Sigmoid colon (tissue), 6 donors: ENCODE measurements at regions not wholly inside any gene's neighbourhood (a gene's known extent, or its start where the extent isn't known, plus 50 kb on each side); places are given as distances from the start of the nearest gene placed in this dataset.

Experiments used
- DNase-seq: peaks from one replicate; pipeline ENCODE4 v3.0.0-alpha.2; 2019
- H3K27ac ChIP-seq, 4 donors: fragments of 200-600 bp; sonication (generic); one replicate each; pipeline ENCODE4 v1.5.1; 2016 to 2019; ENCODE audit warnings: mild to moderate bottlenecking in 1 of 4
- H3K27me3 ChIP-seq, 3 donors: fragments of 200-600 bp; sonication (generic); one replicate each; pipeline ENCODE4 v1.5.1; 2019; ENCODE audit warnings: mild to moderate bottlenecking in 1 of 3
- H3K36me3 ChIP-seq, 4 donors: fragments of 200-600 bp; sonication (generic); one replicate each; pipeline ENCODE4 v1.5.1; 2016 to 2019
- H3K4me1 ChIP-seq, 4 donors: fragments of 200-600 bp; sonication (generic); one replicate each; pipeline ENCODE4 v1.5.1; 2017 to 2019
- H3K4me3 ChIP-seq, 4 donors: fragments of 200-600 bp; sonication (generic); one replicate each; pipeline ENCODE4 v1.5.1; 2017 to 2019; ENCODE audit warnings: mild to moderate bottlenecking in 2 of 4, moderate library complexity in 1 of 4
- H3K9me3 ChIP-seq, 4 donors: fragments of 200-600 bp in 3 of 4; sonication (generic) in 3 of 4; one replicate each; pipeline versions ENCODE4 v1.5.1 to v1.6.1; 2013 to 2019
- EP300 ChIP-seq, 4 donors: sonication (generic); formaldehyde crosslinking; IDR thresholded peaks; one replicate each; pipeline ENCODE4 v1.6.1; 2017; ENCODE audit warnings: antibody characterized with exemption in 4 of 4
- POLR2A ChIP-seq, 2 donors: fragments of 450-650 bp; IDR thresholded peaks; one replicate each; pipeline ENCODE4 v1.6.1; 2016; ENCODE audit warnings: antibody characterized with exemption in 2 of 2, mild to moderate bottlenecking in 2 of 2, moderate library complexity in 2 of 2
- POLR2AphosphoS5 ChIP-seq, 4 donors: sonication (generic); formaldehyde crosslinking; IDR thresholded peaks; one replicate each; pipeline ENCODE4 v1.6.1; 2017; ENCODE audit warnings: antibody characterized with exemption in 4 of 4
- WGBS, 2 donors: extraction: QIAGEN DNeasy Blood & Tissue Kit; methylation state at CpG; one replicate each; pipeline ENCODE4 v1.1.7; 2013; 5-methylcytosine and 5-hydroxymethylcytosine counted together
- intact Hi-C: fragments of 100-400 bp; cut with DNase I; formaldehyde crosslinking; loops from one replicate; pipeline ENCODE4 v1.15.1; 2023
- TF ChIP-seq, protein P1 (sequence below), 4 experiments: fragments of 450-650 bp in 3 of 4; fragments of 200-600 bp in 1 of 4; IDR thresholded peaks; one replicate each; pipeline ENCODE4 v1.5.1; 2016 to 2019; ENCODE audit warnings: antibody characterized with exemption in 4 of 4, mild to moderate bottlenecking in 3 of 4, moderate library complexity in 2 of 4
- donor health status: healthy with polysubstance abuse.
- donor health status: healthy.

DNA sequence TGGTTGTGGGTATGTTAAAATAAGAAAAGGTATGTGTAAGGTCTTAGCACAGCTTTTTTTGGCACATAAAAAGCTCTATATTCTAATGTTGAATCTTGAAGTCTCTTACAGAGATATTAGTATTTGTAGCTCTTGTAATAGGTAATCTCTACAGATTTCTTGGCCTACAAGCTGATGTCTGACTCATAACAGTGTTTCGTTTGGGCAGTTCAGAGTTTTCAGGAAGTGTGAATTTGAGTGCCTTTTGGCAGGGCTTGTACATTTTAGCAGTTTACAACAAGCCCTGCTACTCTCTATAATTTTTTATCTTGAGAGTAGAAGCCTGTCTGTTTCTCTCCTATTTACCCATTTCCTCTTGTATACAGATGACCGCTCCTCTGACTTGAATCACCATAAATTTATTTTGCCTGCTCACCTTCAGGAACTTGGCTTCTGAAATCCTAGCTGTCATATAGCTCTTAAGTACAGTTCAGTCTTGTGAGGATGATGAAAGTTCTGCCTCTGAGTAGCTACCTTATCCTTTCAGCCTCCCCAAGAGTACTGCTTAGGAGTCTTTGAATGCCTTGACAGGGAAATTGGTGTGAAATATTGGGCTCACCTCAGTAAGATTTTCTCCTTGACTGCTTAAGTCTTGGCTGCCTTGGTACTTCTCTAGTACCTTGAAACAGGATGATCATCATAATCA lies 419.9 kb upstream of the RARB start:
- Histone ChIP-seq H3K27ac (peak overlapping the region in 2 of 4 donors; percentile 23 to 48), H3K4me3 (no peak overlapping the region), H3K36me3 (no peaks in the 10 kb centered on the region), H3K9me3 (no peaks in the 10 kb centered on the region), H3K4me1 (peaks cover 0 to 12% (median 5%) of the 10 kb centered on the region in 4 donors), H3K27me3 (no peaks in the 10 kb centered on the region)
- DNase-seq = no peak
- intact Hi-C loops = no loop called here
- no peak for TF ChIP-seq EP300 (IDR thresholded peaks at IDR 0.05)
- peak in 2 of 4 donors; percentile 9 to 19 for TF ChIP-seq POLR2AphosphoS5 (IDR thresholded peaks at IDR 0.05)
- 41 to 42% methylated on average over 2 of the region's 2 CpGs for WGBS, 2 donors

DNA sequence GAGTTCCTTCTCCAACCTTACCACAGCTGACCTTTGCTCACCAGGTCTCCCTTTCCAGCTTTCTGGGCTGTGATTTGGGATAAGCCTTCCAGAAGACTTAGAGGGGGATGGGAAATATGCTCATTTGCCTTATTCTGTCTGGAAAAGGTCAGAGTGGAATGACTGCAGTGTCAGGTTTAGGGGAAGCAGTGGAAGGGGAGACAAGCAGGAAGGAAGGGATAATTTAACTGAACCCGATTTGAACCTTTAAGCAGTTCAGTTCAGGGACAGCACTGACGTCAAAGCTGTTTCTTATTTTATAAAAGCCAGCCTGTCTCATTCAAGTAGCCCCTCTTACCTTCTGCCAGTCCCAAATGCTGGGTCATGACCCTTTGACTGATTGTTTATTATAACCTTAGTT lies 418.4 kb upstream of the RARB start:
- TF ChIP-seq, protein P1, sequence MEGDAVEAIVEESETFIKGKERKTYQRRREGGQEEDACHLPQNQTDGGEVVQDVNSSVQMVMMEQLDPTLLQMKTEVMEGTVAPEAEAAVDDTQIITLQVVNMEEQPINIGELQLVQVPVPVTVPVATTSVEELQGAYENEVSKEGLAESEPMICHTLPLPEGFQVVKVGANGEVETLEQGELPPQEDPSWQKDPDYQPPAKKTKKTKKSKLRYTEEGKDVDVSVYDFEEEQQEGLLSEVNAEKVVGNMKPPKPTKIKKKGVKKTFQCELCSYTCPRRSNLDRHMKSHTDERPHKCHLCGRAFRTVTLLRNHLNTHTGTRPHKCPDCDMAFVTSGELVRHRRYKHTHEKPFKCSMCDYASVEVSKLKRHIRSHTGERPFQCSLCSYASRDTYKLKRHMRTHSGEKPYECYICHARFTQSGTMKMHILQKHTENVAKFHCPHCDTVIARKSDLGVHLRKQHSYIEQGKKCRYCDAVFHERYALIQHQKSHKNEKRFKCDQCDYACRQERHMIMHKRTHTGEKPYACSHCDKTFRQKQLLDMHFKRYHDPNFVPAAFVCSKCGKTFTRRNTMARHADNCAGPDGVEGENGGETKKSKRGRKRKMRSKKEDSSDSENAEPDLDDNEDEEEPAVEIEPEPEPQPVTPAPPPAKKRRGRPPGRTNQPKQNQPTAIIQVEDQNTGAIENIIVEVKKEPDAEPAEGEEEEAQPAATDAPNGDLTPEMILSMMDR (IDR thresholded peaks at IDR 0.05) = no peak
- no peak for TF ChIP-seq EP300 (IDR thresholded peaks at IDR 0.05)
- no peak for TF ChIP-seq POLR2A (IDR thresholded peaks at IDR 0.05)
- TF ChIP-seq POLR2AphosphoS5 (IDR thresholded peaks at IDR 0.05) = no peak
- no peak for DNase-seq
- no peaks in the 10 kb centered on the region for H3K36me3 ChIP-seq
- H3K9me3 ChIP-seq = no peaks in the 10 kb centered on the region
- H3K4me3 ChIP-seq = no peak overlapping the region
- intact Hi-C loops = no loop called here
- H3K27me3 ChIP-seq = no peaks in the 10 kb centered on the region
- 69 to 85% methylated on average over 2 of the region's 2 CpGs for WGBS, 2 donors
- no peak overlapping the region for H3K27ac ChIP-seq
- H3K4me1 ChIP-seq = peaks cover 0 to 12% (median 5%) of the 10 kb centered on the region in 4 donors

DNA sequence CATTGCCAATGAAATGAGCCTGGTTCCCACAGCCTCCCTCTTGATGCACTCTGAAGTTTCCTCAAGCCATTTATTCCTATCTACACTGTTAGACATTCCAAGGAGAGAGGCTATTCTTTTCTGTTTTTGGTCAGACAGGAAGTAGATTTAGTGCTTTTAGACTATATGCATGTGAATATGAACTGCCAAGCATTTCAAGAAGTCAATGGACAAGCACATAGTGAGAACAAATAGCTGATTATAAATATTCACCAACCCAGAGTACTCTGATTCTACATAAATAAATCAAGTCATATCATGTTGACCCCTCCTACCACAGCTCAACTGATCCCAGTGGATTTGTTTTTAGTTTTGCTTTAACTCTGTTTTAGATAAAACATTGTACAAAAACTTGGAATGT lies 412.5 kb upstream of the RARB start:
- Histone ChIP-seq H3K27me3 (no peaks in the 10 kb centered on the region), H3K4me1 (no peaks in the 10 kb centered on the region), H3K9me3 (peaks cover 0 to 2% (median 0%) of the 10 kb centered on the region in 4 donors), H3K36me3 (no peaks in the 10 kb centered on the region), H3K27ac (no peak overlapping the region), H3K4me3 (no peak overlapping the region)
- no peak for TF ChIP-seq POLR2AphosphoS5 (IDR thresholded peaks at IDR 0.05)
- no peak for TF ChIP-seq EP300 (IDR thresholded peaks at IDR 0.05)
- no peak for TF ChIP-seq POLR2A (IDR thresholded peaks at IDR 0.05)
- TF ChIP-seq, protein P1 (IDR thresholded peaks at IDR 0.05) = no peak
- no peak for DNase-seq
- intact Hi-C loops = no loop called here

DNA sequence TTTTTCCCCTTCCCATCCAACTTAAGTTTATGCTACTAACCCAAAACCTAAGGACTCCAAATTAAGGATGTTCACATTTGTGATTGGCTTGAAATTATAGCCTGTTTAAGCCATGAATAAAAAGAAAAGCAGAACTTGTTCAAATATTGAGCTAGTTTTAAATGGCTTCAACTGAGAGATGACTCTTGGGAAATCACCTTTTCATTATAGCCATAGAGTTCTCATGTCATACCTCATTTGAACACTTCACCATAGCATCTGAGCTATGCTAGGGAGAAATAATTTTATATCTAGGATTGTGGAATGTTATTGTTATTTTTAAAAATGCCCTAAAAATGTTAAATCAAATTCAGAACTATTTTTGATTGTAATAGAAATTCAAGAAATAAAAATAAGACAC lies 409.2 kb upstream of the RARB start:
- no peak for DNase-seq
- H3K27ac ChIP-seq = no peak overlapping the region
- no peaks in the 10 kb centered on the region for H3K4me1 ChIP-seq
- H3K36me3 ChIP-seq = no peaks in the 10 kb centered on the region
- H3K4me3 ChIP-seq = no peak overlapping the region
- intact Hi-C loops = no loop called here
- TF ChIP-seq POLR2AphosphoS5 (IDR thresholded peaks at IDR 0.05) = no peak
- no peak for TF ChIP-seq POLR2A (IDR thresholded peaks at IDR 0.05)
- TF ChIP-seq, protein P1 (IDR thresholded peaks at IDR 0.05) = no peak
- no peak for TF ChIP-seq EP300 (IDR thresholded peaks at IDR 0.05)
- peaks cover 0 to 2% (median 0%) of the 10 kb centered on the region in 4 donors for H3K9me3 ChIP-seq
- H3K27me3 ChIP-seq = no peaks in the 10 kb centered on the region

DNA sequence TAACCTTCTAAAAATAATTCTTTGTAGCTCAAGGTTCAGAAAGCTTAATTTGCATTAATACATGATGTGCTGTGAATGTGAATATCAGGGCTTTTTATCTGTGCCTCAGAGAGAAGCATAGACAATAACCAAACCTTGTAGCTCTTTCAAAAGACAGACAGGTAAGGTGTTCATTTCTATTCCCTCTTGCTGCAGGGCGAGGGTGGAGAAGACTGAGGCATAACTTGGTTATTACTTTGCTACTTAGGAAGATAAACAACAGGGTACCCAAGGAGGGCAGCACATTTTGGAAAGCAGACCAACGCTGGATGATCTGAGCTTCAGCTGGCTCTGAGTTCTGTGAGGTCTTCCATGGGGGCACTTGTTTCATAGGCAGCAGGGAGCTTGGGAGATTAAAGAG lies 408.6 kb upstream of the RARB start:
- no peak for DNase-seq
- no peaks in the 10 kb centered on the region for H3K4me1 ChIP-seq
- no peaks in the 10 kb centered on the region for H3K27me3 ChIP-seq
- H3K9me3 ChIP-seq = peaks cover 0 to 2% (median 0%) of the 10 kb centered on the region in 4 donors
- no peaks in the 10 kb centered on the region for H3K36me3 ChIP-seq
- intact Hi-C loops = no loop called here
- no peak overlapping the region for H3K4me3 ChIP-seq
- TF ChIP-seq POLR2A (IDR thresholded peaks at IDR 0.05) (no peak), EP300 (IDR thresholded peaks at IDR 0.05) (no peak), POLR2AphosphoS5 (IDR thresholded peaks at IDR 0.05) (no peak)
- TF ChIP-seq, protein P1 (IDR thresholded peaks at IDR 0.05) = no peak
- 76 to 80% methylated on average over 2 of the region's 2 CpGs for WGBS, 2 donors
- no peak overlapping the region for H3K27ac ChIP-seq
